BLaER1 (cell line): ENCODE measurements at regions not wholly inside any gene's neighbourhood (a gene's known extent, or its start where the extent isn't known, plus 50 kb on each side); places are given as distances from the start of the nearest gene placed in this dataset.

ENCODE experiments used
- H3K27ac ChIP-seq: shearing (Covaris generic); formaldehyde crosslinking; 2 replicates; pipeline ENCODE4 v1.8.1; 2022
- H3K27me3 ChIP-seq: shearing (Covaris generic); formaldehyde crosslinking; 2 replicates; pipeline ENCODE4 v1.8.1; 2022
- H3K36me3 ChIP-seq: shearing (Covaris generic); formaldehyde crosslinking; 2 replicates; pipeline ENCODE4 v1.8.1; 2022
- H3K4me1 ChIP-seq: shearing (Covaris generic); formaldehyde crosslinking; 2 replicates; pipeline ENCODE4 v1.8.1; 2022
- H3K4me2 ChIP-seq: shearing (Covaris generic); formaldehyde crosslinking; 2 replicates; pipeline ENCODE4 v1.8.1; 2022
- H3K4me3 ChIP-seq: shearing (Covaris generic); formaldehyde crosslinking; 2 replicates; pipeline ENCODE4 v1.8.1; 2022
- H3K9ac ChIP-seq: shearing (Covaris generic); formaldehyde crosslinking; 2 replicates; pipeline ENCODE4 v1.8.1; 2022
- H3K9me3 ChIP-seq: shearing (Covaris generic); formaldehyde crosslinking; 2 replicates; pipeline ENCODE4 v1.8.1; 2022
- H4K20me1 ChIP-seq: shearing (Covaris generic); formaldehyde crosslinking; 2 replicates; pipeline ENCODE4 v1.8.1; 2022
- Cebpa-rat ChIP-seq: shearing (Covaris generic); IDR thresholded peaks from 2 replicates; pipeline ENCODE4 v1.8.1; 2022

DNA sequence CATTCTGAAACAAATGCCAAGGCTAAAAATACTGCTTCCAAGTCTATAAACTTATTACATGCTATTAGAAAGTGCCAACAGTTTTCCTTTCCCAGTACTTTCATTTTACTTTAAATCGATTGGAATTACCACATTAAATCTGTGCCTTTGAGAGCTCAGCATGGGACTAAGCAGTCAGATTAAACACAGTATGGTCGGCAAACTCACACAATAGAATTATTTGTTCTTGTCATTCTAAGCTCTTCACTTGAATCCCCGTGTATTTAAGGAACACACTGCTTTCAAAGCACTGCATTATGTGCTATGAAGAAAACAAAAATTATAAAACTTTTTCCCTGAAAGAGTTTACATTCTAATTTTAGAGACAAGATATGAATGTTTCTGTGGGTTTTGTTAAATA, 444.4 kb upstream of the SLC39A10 start:
- no peak overlapping the region for H3K9ac ChIP-seq
- no peaks in the 10 kb centered on the region for H3K27me3 ChIP-seq
- no peaks in the 10 kb centered on the region for H3K36me3 ChIP-seq
- no peaks in the 10 kb centered on the region for H3K4me1 ChIP-seq
- TF ChIP-seq Cebpa-rat, result no peak
- no peak overlapping the region for H3K4me3 ChIP-seq
- no peaks in the 10 kb centered on the region for H4K20me1 ChIP-seq
- H3K27ac ChIP-seq, result no peak overlapping the region
- no peak overlapping the region for H3K4me2 ChIP-seq
- no peaks in the 10 kb centered on the region for H3K9me3 ChIP-seq

DNA sequence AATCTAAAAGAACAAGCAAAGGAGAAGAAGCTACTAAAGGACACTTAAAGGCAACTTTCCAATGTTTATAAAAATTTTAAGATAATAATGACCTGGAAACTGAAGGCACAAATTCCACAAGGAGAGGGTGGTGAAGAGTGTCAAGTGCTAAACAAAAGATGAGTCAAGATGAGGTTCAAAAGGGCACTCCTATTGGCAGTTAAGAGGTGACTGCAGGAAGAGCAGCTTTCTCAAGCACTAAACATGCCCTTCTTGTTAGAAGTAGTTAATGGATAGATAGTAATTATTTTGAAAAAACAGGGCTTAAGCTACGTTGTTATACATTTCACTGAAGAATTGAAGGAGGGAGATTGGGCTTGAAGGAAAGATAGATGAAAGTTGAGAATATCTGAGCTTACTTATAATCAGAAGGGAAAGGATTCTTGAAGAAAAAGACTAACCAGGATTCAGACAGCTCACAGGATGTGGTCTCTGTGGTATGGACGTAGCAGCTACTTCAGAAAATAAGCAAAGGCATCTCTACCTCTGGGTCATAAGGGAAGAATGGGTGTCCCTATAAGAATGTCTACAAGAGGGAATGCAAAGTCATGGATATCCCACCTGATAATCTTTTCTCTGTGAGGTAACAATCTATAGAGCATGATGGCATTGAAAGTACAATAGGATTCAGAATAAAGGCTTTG, 454.7 kb upstream of the SLC39A10 start:
- H3K9me3 ChIP-seq, result no peaks in the 10 kb centered on the region
- H3K27me3 ChIP-seq, result no peaks in the 10 kb centered on the region
- H3K4me3 ChIP-seq, result no peak overlapping the region
- no peak overlapping the region for H3K4me2 ChIP-seq
- no peaks in the 10 kb centered on the region for H3K4me1 ChIP-seq
- TF ChIP-seq Cebpa-rat, result no peak
- no peak overlapping the region for H3K27ac ChIP-seq
- no peaks in the 10 kb centered on the region for H3K36me3 ChIP-seq
- no peak overlapping the region for H3K9ac ChIP-seq
- H4K20me1 ChIP-seq, result no peaks in the 10 kb centered on the region

DNA sequence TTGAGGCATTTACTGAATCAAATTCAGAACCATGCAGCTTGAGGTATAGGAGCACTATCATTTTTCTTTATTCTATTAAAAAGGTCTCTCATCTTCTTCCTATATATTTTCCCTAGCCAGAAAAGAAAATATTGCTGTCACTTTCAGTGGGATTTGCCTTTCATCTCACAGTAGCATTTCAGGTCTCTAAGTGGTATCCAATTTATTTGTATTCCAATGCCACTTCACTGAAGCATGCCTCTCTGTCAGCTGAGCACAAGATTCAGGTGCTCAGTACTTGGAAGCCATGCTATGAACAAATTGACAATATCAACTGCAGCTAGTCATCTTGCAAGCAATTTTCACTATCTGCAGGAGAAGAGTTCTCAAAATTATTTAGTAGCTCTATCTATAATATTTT, 457.2 kb upstream of the SLC39A10 start:
- H3K4me2 ChIP-seq, result no peak overlapping the region
- H4K20me1 ChIP-seq, result no peaks in the 10 kb centered on the region
- no peaks in the 10 kb centered on the region for H3K4me1 ChIP-seq
- H3K36me3 ChIP-seq, result no peaks in the 10 kb centered on the region
- H3K27ac ChIP-seq, result no peak overlapping the region
- no peak overlapping the region for H3K4me3 ChIP-seq
- no peak for TF ChIP-seq Cebpa-rat
- no peak overlapping the region for H3K9ac ChIP-seq
- no peaks in the 10 kb centered on the region for H3K27me3 ChIP-seq
- no peaks in the 10 kb centered on the region for H3K9me3 ChIP-seq

DNA sequence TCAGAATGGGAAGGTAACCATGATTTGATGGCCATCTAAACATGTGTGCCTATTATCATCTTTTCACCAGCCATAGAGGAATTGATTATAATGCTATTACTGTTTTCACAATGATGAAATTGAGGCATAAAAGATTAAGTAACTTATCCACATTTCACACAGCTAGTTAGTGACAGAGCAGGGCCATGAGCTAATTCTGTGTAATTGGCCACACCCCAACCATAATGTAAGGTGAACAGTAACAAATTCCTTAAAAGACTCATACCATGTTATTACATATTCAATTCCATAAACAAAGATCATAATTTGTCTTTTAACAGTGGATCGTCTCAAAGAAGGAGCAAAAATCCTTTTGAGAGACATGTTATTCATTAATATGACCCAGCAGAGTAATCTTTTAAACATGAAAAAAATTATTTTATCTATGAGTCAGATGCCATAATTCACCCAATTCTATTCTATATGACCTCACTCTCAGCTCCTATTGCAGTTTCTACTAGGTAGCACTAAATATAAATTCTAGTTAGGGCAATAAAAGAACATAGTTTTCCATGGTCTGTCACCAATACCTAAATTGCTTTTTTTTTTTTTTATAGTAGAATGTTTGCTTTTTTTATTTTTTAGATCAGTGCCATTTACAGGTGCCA, 475.8 kb upstream of the SLC39A10 start:
- Histone ChIP-seq H3K27me3 (no peaks in the 10 kb centered on the region), H3K9me3 (no peaks in the 10 kb centered on the region), H4K20me1 (no peaks in the 10 kb centered on the region), H3K4me1 (no peaks in the 10 kb centered on the region), H3K36me3 (no peaks in the 10 kb centered on the region), H3K27ac (no peak overlapping the region), H3K4me3 (no peak overlapping the region), H3K9ac (no peak overlapping the region), H3K4me2 (no peak overlapping the region)
- TF ChIP-seq Cebpa-rat, result no peak

DNA sequence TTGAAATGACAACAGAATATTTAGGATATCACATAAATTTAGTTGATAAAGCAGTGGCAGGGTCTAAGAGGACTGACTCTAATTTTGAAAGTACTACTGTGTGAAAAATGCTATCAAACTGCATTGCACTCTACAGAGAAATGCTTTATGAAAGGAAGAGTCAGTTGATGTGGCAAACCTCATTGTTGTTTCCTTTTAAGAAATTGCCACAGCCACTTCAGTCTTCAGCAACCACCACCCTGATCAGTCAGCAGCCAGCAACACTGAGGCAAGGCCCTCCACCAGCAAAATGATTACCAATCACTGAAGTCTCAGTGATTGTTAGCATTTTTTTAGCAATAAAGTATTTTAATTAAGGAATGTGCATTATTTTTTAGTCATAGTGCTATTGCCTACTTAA, 488.7 kb upstream of the SLC39A10 start:
- Histone ChIP-seq H3K27ac (no peak overlapping the region), H3K27me3 (no peaks in the 10 kb centered on the region), H3K36me3 (no peaks in the 10 kb centered on the region), H3K4me1 (no peaks in the 10 kb centered on the region), H3K4me2 (no peak overlapping the region), H3K9ac (no peak overlapping the region), H3K4me3 (no peak overlapping the region), H3K9me3 (peaks cover 11% of the 10 kb centered on the region), H4K20me1 (no peaks in the 10 kb centered on the region)
- TF ChIP-seq Cebpa-rat, result no peak

DNA sequence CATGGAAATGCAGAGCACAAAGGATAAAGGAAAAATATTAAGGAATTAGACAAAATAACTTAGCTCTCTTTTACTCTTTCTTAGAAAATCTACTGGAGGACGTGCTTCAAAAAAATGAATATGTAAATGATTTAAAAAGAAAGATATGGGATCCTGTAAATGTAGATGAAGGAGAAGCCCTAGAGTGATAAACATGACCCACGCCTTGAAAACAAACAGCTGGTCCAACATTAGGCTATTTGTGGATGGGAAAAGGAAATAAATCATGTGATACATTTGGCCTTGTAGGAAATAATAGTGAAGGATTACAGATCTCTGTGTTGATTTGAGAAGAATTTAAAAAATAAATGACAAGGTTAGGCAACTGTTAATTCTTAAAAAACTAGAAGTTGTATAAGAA, 492.1 kb upstream of the SLC39A10 start:
- H3K36me3 ChIP-seq, result no peaks in the 10 kb centered on the region
- TF ChIP-seq Cebpa-rat, result no peak
- H3K9me3 ChIP-seq, result peaks cover 11% of the 10 kb centered on the region
- H3K4me2 ChIP-seq, result no peak overlapping the region
- H3K27ac ChIP-seq, result no peak overlapping the region
- no peak overlapping the region for H3K9ac ChIP-seq
- no peaks in the 10 kb centered on the region for H3K27me3 ChIP-seq
- H4K20me1 ChIP-seq, result no peaks in the 10 kb centered on the region
- no peaks in the 10 kb centered on the region for H3K4me1 ChIP-seq
- no peak overlapping the region for H3K4me3 ChIP-seq

DNA sequence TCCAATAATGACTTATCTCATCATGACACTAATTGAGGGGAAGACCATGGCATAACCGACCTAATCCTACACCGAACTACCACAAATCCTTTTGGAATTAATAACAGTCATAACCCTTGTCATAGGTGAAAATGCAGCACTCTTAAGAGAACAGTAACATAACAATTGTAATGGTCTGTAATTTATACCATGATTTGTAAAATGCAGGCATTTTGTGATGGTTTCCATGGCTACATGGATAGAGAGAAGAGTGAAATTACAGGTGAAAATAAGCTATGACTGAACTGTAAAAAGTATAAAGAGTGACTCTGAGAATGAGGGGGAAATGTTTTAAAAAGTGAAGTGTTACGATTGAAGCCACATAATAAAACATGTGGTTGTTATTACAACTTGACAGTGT, 494.1 kb upstream of the SLC39A10 start:
- Histone ChIP-seq H3K4me2 (no peak overlapping the region), H3K27ac (no peak overlapping the region), H3K36me3 (no peaks in the 10 kb centered on the region), H3K4me3 (no peak overlapping the region), H3K9ac (no peak overlapping the region), H3K4me1 (no peaks in the 10 kb centered on the region), H4K20me1 (no peaks in the 10 kb centered on the region), H3K27me3 (no peaks in the 10 kb centered on the region), H3K9me3 (peaks cover 11% of the 10 kb centered on the region)
- TF ChIP-seq Cebpa-rat, result no peak

DNA sequence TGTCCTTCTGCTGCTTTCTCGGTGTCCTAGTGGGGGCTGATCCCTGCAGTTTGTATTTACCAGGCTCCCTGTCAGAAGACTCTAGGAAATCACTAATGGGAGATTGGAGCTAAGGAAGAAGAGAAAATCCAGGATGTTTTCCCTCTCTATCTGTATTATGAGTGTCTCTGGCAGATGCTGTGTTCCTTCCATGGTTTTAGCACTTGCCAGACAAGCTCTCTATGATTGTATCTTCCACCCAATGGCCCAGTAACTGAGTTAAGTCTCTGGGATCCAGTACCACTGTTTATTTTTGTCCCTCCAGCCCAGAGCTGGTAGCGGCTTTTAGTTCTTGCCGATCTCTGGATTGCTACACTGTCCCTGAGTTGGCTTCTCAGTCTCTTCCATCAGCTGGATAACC, 494.8 kb upstream of the SLC39A10 start:
- Histone ChIP-seq H3K27ac (no peak overlapping the region), H4K20me1 (no peaks in the 10 kb centered on the region), H3K4me1 (no peaks in the 10 kb centered on the region), H3K4me2 (no peak overlapping the region), H3K27me3 (no peaks in the 10 kb centered on the region), H3K9ac (no peak overlapping the region), H3K9me3 (peaks cover 4% of the 10 kb centered on the region), H3K36me3 (no peaks in the 10 kb centered on the region), H3K4me3 (no peak overlapping the region)
- TF ChIP-seq Cebpa-rat, result no peak

DNA sequence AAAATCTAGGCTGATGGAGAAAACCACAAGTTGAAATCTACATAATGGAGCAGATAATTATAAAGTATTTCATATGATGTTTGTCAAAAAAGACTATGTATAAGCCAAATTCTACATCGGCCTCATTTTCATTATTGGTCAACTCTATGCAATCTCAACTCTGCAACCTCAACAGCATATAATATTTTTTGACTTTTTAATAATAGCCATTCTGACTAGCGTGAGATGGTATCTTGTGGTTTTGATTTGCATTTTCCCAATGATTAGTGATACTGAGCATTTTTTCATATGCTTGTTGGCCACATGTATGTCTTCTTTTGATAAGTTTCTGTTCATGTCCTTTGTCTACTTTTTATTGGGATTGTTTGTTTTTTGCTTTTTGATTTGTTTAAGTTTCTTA, 496.1 kb upstream of the SLC39A10 start:
- Histone ChIP-seq H3K4me2 (no peak overlapping the region), H3K9me3 (no peaks in the 10 kb centered on the region), H3K36me3 (no peaks in the 10 kb centered on the region), H4K20me1 (no peaks in the 10 kb centered on the region), H3K27ac (no peak overlapping the region), H3K9ac (no peak overlapping the region), H3K4me3 (no peak overlapping the region), H3K4me1 (no peaks in the 10 kb centered on the region), H3K27me3 (no peaks in the 10 kb centered on the region)
- TF ChIP-seq Cebpa-rat, result no peak

DNA sequence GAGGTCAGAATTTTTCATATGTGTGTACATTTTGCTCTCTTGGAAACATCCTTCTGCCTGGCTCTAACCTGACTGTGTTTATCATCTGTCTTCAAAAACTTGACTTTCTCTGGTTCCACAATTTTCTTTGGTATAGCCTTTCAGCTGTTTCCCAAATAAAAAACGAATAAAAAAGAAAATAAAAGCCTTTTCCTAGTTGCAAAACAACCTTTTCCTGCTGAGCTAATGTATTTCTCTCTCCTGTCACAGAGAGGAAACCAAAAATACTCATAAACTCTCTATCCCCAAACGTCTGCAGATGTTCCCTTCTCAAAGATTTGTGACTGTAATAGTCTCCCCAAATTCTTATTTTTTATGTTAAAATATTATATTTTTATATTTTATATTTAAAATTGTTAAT, 505.3 kb upstream of the SLC39A10 start:
- H3K9me3 ChIP-seq, result no peaks in the 10 kb centered on the region
- H3K27me3 ChIP-seq, result no peaks in the 10 kb centered on the region
- no peak for TF ChIP-seq Cebpa-rat
- no peak overlapping the region for H3K4me2 ChIP-seq
- H3K9ac ChIP-seq, result no peak overlapping the region
- no peaks in the 10 kb centered on the region for H3K4me1 ChIP-seq
- H3K36me3 ChIP-seq, result no peaks in the 10 kb centered on the region
- H3K4me3 ChIP-seq, result no peak overlapping the region
- no peak overlapping the region for H3K27ac ChIP-seq
- no peaks in the 10 kb centered on the region for H4K20me1 ChIP-seq
